Renal cortex interstitium (tissue), 11 donors: ENCODE measurements at regions not wholly inside any gene's neighbourhood (a gene's known extent, or its start where the extent isn't known, plus 50 kb on each side); places are given as distances from the start of the nearest gene placed in this dataset.

Experiments used
- DNase-seq, 11 donors: peaks; one replicate each; pipeline ENCODE4 v3.0.0-alpha.2; 2013; ENCODE audit warnings: low read depth in 9 of 11, low spot score in 4 of 11; ENCODE audit errors: extremely low read depth in 1 of 11

- DNase-seq, result no peak
These were observed 127.5 kb upstream of the SLC1A4 start for GRCh38 chr2:64861452-64862397.

GRCh38 chr2:64862623-64863022 lies 126.6 kb upstream of the SLC1A4 start:
- DNase-seq, result no peak

- DNase-seq, result no peak
These were observed 125.9 kb upstream of the SLC1A4 start for GRCh38 chr2:64863097-64863820.

GRCh38 chr2:64865073-64865830 lies 123.9 kb upstream of the SLC1A4 start:
- DNase-seq, result peak in 4 of 11 donors; percentile 44 to 69 (median 50)

GRCh38 chr2:64865831-64866345 lies 123.3 kb upstream of the SLC1A4 start:
- no peak for DNase-seq

- DNase-seq, result no peak
These were observed 122.4 kb upstream of the SLC1A4 start for GRCh38 chr2:64866797-64867196.

GRCh38 chr2:64867253-64867996 lies 121.8 kb upstream of the SLC1A4 start:
- no peak for DNase-seq

- DNase-seq, result no peak
These were observed 120.1 kb upstream of the SLC1A4 start for GRCh38 chr2:64869126-64869525.

GRCh38 chr2:64873472-64873924 lies 115.7 kb upstream of the SLC1A4 start:
- peak in 1 of 11 donors; percentile 46 for DNase-seq

GRCh38 chr2:64874593-64874992 lies 114.6 kb upstream of the SLC1A4 start:
- DNase-seq, result no peak

GRCh38 chr2:64875368-64875767 lies 113.8 kb upstream of the SLC1A4 start:
- no peak for DNase-seq

GRCh38 chr2:64876137-64876647 lies 113.0 kb upstream of the SLC1A4 start:
- no peak for DNase-seq

GRCh38 chr2:64879745-64880144 lies 109.5 kb upstream of the SLC1A4 start:
- DNase-seq, result no peak

- DNase-seq, result no peak
These were observed 108.8 kb upstream of the SLC1A4 start for GRCh38 chr2:64880193-64880951.

- DNase-seq, result no peak
These were observed 108.1 kb upstream of the SLC1A4 start for GRCh38 chr2:64881037-64881492.

GRCh38 chr2:64887565-64887964 lies 101.6 kb upstream of the SLC1A4 start:
- no peak for DNase-seq

GRCh38 chr2:64888591-64889309 lies 100.4 kb upstream of the SLC1A4 start:
- DNase-seq, result no peak
